SK-N-MC (cell line): ENCODE measurements at regions not wholly inside any gene's neighbourhood (a gene's known extent, or its start where the extent isn't known, plus 50 kb on each side); places are given as distances from the start of the nearest gene placed in this dataset.

ENCODE experiments used
- DNase-seq: peaks from one replicate; pipeline ENCODE4 v3.0.0-alpha.2; 2011; ENCODE audit warnings: low read depth, low spot score
- H3K27ac ChIP-seq: fragments of 200-600 bp; sonication (generic); 2 replicates; pipeline ENCODE4 v1.5.1; 2016; ENCODE audit warnings: mixed run types
- H3K36me3 ChIP-seq: fragments of 200-600 bp; sonication (generic); 2 replicates; pipeline ENCODE4 v1.6.1; 2017; ENCODE audit warnings: antibody characterized with exemption, low read length, mixed read lengths; ENCODE audit not compliant: insufficient read depth
- H3K4me3 ChIP-seq: fragments of 200-600 bp; sonication (generic); 2 replicates; pipeline ENCODE4 v1.5.1; 2016
- H3K9ac ChIP-seq: fragments of 200-600 bp; sonication (generic); 2 replicates; pipeline ENCODE4 v1.8.0; 2017; ENCODE audit warnings: mixed run types, mixed read lengths; ENCODE audit not compliant: insufficient read length
- H3K9me3 ChIP-seq: fragments of 200-600 bp; sonication (generic); 2 replicates; pipeline ENCODE4 v1.6.1; 2017; ENCODE audit warnings: low read depth, mild to moderate bottlenecking, antibody characterized with exemption, low read length, moderate library complexity, mixed read lengths
- EZH2 ChIP-seq: fragments of 200-600 bp; sonication (generic); IDR thresholded peaks from one replicate; pipeline ENCODE4 v1.6.1; 2017; ENCODE audit warnings: antibody characterized with exemption
- FOXP2 ChIP-seq: optimal IDR thresholded peaks from 2 replicates; pipeline ENCODE3; 2011; ENCODE audit warnings: mild to moderate bottlenecking, moderate library complexity; ENCODE audit not compliant: insufficient read depth; ENCODE audit errors: extremely low read length, control extremely low read depth
- POLR2AphosphoS5 ChIP-seq: IDR thresholded peaks from 2 replicates; pipeline ENCODE4 v1.6.1; 2012; ENCODE audit warnings: mild to moderate bottlenecking, low read depth, low read length, borderline replicate concordance

DNA sequence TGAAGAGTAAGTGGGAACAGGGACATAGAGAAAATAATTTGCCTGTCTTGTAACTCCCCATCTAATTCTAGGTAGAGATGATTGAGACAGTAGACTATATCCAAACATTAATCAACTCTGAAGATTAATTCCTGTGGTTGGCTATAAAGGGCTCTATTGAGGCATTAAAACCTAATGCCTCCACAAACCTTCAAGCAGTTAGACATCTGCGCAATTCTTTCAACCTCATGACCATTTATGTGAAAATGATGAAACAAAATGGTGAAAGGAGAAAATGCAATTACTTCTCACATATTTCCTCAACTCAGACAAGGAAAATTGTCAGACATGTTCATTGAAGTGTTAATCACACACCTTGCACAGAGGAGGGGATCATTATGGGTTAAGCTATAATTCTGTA lies 164.5 kb upstream of the MYT1L start:
- Histone ChIP-seq H3K27ac (no peak overlapping the region), H3K9me3 (no peaks in the 10 kb centered on the region), H3K9ac (no peak overlapping the region), H3K4me3 (no peak overlapping the region), H3K36me3 (no peaks in the 10 kb centered on the region)
- no peak for TF ChIP-seq EZH2
- TF ChIP-seq FOXP2: no peak
- TF ChIP-seq POLR2AphosphoS5: no peak
- DNase-seq: no peak

DNA sequence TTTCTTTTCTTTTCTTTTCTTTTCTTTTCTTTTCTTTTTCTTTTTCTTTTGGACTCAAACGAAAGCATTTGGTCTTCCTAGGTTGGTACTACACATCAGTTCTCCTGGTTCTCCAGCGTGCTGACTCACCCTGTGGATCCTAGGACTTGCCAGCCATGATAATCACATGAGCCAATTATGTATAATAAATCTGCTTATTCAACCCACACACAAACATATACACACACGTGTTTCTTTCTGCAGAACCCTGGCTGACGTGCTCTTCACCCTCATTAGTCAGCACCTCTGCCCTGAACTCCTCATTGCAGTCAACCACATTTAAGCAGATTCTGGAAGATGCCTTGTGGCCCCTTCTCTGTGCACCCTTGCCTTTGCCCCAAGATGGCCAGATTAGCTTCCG lies 162.4 kb upstream of the MYT1L start:
- Histone ChIP-seq H3K36me3 (no peaks in the 10 kb centered on the region), H3K9me3 (no peaks in the 10 kb centered on the region), H3K4me3 (no peak overlapping the region), H3K9ac (no peak overlapping the region), H3K27ac (no peak overlapping the region)
- no peak for DNase-seq
- TF ChIP-seq FOXP2 (no peak), EZH2 (no peak), POLR2AphosphoS5 (no peak)

DNA sequence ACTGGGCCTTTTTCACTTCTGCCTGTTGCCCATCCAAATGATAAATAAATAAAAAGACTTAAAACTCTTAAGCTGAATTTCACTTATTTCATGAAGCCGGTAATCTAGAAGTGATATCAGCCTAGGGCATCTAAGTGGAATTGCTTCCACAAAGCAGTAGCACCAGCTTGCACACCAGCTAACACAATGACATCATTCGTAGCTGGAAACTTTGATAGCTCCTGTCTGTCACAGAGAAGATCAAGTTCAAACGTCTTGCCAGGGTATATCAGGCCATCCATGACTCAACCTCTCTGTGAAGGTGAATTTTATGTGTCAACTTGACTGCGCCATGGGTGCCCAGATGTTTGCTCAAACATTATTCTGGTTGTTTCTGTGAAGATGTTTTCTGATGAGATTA lies 161.7 kb upstream of the MYT1L start:
- Histone ChIP-seq H3K9ac (no peak overlapping the region), H3K9me3 (no peaks in the 10 kb centered on the region), H3K27ac (no peak overlapping the region), H3K4me3 (no peak overlapping the region), H3K36me3 (no peaks in the 10 kb centered on the region)
- DNase-seq: no peak
- TF ChIP-seq POLR2AphosphoS5: no peak
- no peak for TF ChIP-seq EZH2
- no peak for TF ChIP-seq FOXP2

DNA sequence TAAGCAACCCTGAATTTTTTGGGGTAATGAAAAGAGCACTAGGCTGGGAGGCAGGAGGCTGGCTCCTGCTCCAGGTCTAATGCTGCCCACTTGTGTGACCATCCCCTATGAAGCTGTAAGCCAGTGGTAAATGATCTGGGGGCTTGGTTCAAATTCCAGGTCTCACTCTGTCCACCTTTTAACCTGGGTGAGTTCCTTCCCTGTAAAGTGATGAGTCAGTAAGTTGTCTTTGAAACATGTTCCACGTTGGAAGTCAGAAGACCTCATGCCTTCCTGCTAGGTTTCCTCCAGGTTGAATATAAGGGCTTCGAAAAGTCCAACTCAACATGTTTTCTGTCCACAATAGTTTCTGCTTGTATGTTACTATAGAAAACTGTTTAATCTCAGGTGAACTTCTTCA lies 160.9 kb upstream of the MYT1L start:
- H3K27ac ChIP-seq: no peak overlapping the region

DNA sequence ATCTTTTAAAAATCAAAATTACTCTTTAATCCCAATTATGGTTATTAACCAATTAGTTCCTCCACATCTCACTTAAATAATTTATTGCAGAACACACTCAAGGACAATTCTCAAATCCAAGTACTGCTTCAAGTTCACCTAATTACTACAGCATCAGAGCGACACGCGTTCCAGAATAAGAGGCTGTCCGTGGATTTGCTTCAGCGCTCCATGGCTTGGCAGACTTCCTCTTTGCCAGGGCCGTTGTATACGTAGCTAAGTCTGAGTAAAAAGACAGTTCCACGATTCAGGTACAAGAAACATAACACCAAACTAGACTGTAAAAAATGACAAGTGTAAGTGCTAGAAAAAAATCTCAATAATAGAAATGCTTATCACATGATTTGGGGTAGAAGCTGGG lies 153.2 kb upstream of the MYT1L start:
- no peak for DNase-seq

More for the DNA sequence above, 160.9 kb upstream of the MYT1L start:
- no peak overlapping the region for H3K9ac ChIP-seq
- no peak overlapping the region for H3K4me3 ChIP-seq
- no peak for TF ChIP-seq POLR2AphosphoS5
- no peak for TF ChIP-seq EZH2
- no peak for TF ChIP-seq FOXP2
- no peaks in the 10 kb centered on the region for H3K9me3 ChIP-seq
- DNase-seq: no peak
- no peaks in the 10 kb centered on the region for H3K36me3 ChIP-seq

DNA sequence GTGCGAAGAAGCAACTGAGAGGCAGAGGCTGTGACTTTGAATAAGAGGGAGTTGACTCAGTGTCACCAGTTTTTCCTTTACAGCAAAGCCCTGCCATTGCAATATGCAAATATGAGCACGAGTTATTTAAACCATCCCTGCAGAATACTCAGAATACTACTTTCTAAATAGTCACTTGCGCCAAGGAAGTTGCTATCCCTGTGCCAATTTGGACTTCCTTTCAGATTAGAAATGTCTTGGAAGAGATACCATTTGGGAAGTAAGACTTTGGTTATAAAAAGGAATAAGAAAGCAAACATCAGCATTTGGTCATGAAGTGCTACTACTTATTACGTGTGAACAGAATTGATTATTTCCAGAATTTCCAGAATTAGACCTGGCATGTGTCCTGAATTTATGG lies 151.8 kb upstream of the MYT1L start:
- Histone ChIP-seq H3K9ac (no peak overlapping the region), H3K27ac (no peak overlapping the region), H3K36me3 (no peaks in the 10 kb centered on the region), H3K9me3 (no peaks in the 10 kb centered on the region), H3K4me3 (no peak overlapping the region)
- TF ChIP-seq EZH2 (no peak), FOXP2 (no peak), POLR2AphosphoS5 (no peak)
- DNase-seq: no peak

More for the DNA sequence above, 153.2 kb upstream of the MYT1L start:
- Histone ChIP-seq H3K9ac (no peak overlapping the region), H3K4me3 (no peak overlapping the region), H3K27ac (no peak overlapping the region), H3K36me3 (no peaks in the 10 kb centered on the region), H3K9me3 (no peaks in the 10 kb centered on the region)
- TF ChIP-seq FOXP2: no peak
- TF ChIP-seq POLR2AphosphoS5: no peak
- TF ChIP-seq EZH2: no peak

DNA sequence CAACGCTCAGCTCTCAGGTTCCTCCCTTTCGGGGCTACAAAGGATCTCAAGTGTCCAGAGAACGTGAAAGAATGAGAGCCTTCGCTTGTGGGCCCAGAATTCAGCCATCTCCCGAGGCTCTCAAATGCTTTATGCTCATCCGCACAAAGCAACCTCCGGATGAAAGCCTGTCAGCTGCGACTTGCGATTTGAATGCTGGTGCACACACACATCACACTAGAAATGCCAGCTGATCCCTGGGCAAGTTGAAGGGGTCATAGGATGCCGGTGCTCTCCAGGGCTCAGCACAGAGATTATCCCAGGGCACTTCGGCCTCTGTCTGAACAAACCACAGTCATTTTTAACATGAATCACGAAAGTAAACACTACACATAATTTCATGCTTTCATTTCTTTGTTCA lies 141.8 kb upstream of the MYT1L start:
- Histone ChIP-seq H3K4me3 (no peak overlapping the region), H3K36me3 (no peaks in the 10 kb centered on the region), H3K9me3 (no peaks in the 10 kb centered on the region), H3K9ac (no peak overlapping the region), H3K27ac (no peak overlapping the region)
- no peak for DNase-seq
- TF ChIP-seq FOXP2 (no peak), POLR2AphosphoS5 (no peak), EZH2 (no peak)

DNA sequence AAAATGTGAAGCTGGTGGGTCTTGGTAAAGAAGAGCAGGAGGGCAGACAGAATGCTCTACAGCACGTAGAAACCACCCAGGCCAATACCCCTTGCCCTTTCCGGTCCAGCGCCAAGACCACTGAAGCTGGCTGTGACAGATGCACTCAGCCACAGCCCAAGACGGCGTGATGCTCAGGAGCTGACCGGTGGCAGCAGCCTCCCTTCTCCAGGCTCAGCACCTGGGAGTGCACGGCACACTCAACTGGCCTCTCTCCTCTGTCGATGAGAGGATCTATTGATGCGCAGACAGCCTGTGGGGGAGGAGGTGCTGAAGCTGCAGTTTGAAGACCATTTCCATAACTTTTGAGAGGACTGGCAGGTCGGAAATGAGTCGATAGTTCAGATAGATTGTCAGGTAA lies 141.0 kb upstream of the MYT1L start:
- no peak for TF ChIP-seq POLR2AphosphoS5
- TF ChIP-seq FOXP2: no peak
- TF ChIP-seq EZH2: no peak
- H3K9me3 ChIP-seq: no peaks in the 10 kb centered on the region
- H3K4me3 ChIP-seq: no peak overlapping the region
- H3K27ac ChIP-seq: no peak overlapping the region
- no peak overlapping the region for H3K9ac ChIP-seq
- H3K36me3 ChIP-seq: no peaks in the 10 kb centered on the region
- DNase-seq: no peak

DNA sequence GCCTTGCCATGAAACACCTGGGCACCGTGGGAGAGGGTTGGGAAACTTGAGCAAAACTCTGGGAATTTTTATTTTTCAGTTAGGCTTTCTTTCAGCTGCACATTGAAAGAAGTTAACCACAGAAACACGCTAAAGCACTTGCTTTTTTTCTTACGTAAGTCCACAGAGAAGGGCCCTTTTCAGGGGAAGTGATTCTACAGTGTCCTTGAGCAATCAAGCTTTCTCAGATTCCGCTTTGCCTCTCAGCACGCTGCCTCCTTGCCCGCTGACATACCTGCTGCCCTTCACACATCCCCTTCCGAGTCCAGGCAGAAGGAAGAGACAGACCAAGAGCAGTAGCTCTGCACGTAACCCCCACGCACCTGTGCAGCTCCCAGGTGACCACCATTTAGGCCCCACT lies 135.5 kb upstream of the MYT1L start:
- Histone ChIP-seq H3K36me3 (no peaks in the 10 kb centered on the region), H3K9me3 (no peaks in the 10 kb centered on the region), H3K27ac (no peak overlapping the region), H3K9ac (no peak overlapping the region), H3K4me3 (no peak overlapping the region)
- no peak for TF ChIP-seq POLR2AphosphoS5
- no peak for TF ChIP-seq EZH2
- no peak for TF ChIP-seq FOXP2
- DNase-seq: no peak
